Gastrocnemius medialis (tissue), 4 donors: ENCODE measurements at regions not wholly inside any gene's neighbourhood (a gene's known extent, or its start where the extent isn't known, plus 50 kb on each side); places are given as distances from the start of the nearest gene placed in this dataset.

Experiments used
- ATAC-seq, 2 donors: fragments of 150-250 bp; one replicate each; pipeline ENCODE4 v1.9.1; 2016
- DNase-seq, 2 donors: peaks; one replicate each; pipeline ENCODE4 v3.0.0-alpha.2; 2019
- H3K27ac ChIP-seq, 4 donors: fragments of 200-600 bp; sonication (generic); 1 replicate in 1 of 4; 2 replicates in 3 of 4; pipeline ENCODE4 v1.5.1; 2016 to 2018; ENCODE audit warnings: mild to moderate bottlenecking in 2 of 4, moderate library complexity in 1 of 4
- H3K27me3 ChIP-seq, 3 donors: fragments of 200-600 bp; sonication (generic) in 2 of 3; 1 replicate in 1 of 3; 2 replicates in 2 of 3; pipeline versions ENCODE4 v1.5.1 to v1.6.0; 2016 to 2019; ENCODE audit warnings: mild to moderate bottlenecking in 1 of 3, moderate library complexity in 1 of 3
- H3K36me3 ChIP-seq, 2 donors: fragments of 200-600 bp; sonication (generic) in 1 of 2; one replicate each; pipeline ENCODE4 v1.5.1; 2017 to 2018
- H3K4me1 ChIP-seq, 2 donors: fragments of 200-600 bp; sonication (generic) in 1 of 2; one replicate each; pipeline ENCODE4 v1.5.1; 2016 to 2017; ENCODE audit warnings: mild to moderate bottlenecking in 2 of 2
- H3K4me3 ChIP-seq, 4 donors: fragments of 200-600 bp; sonication (generic) in 3 of 4; 1 replicate in 1 of 4; 2 replicates in 3 of 4; pipeline ENCODE4 v1.5.1; 2016 to 2019; ENCODE audit warnings: mild to moderate bottlenecking in 2 of 4
- H3K9me3 ChIP-seq, 3 donors: fragments of 200-600 bp; sonication (generic) in 2 of 3; 1 replicate in 1 of 3; 2 replicates in 2 of 3; pipeline ENCODE4 v1.5.1; 2016 to 2019
- POLR2A ChIP-seq, 2 donors: fragments of 450-650 bp; IDR thresholded peaks; one replicate each; pipeline ENCODE4 v1.6.1; 2017; ENCODE audit warnings: antibody characterized with exemption in 2 of 2, mild to moderate bottlenecking in 2 of 2, moderate library complexity in 2 of 2
- in situ Hi-C, 4 donors: fragments of 200-750 bp; cut with MboI; loops; one replicate each; pipeline versions ENCODE4 v1.15.0 to v1.8.0; 2017; ENCODE audit warnings: low sequenced_read_pairs in 4 of 4
- intact Hi-C: fragments of 100-400 bp; cut with DNase I; formaldehyde crosslinking; loops from one replicate; pipeline ENCODE4 v1.15.1; 2023; ENCODE audit warnings: low total_unique reads
- TF ChIP-seq, protein P1 (sequence below), 5 experiments: fragments of 450-650 bp in 3 of 5; fragments of 200-600 bp in 2 of 5; sonication (generic) in 2 of 5; IDR thresholded peaks in 4 of 5; conservative IDR thresholded peaks in 1 of 5; 1 replicate in 4 of 5; 2 replicates in 1 of 5; pipeline ENCODE4 v1.5.1; 2016 to 2019; ENCODE audit warnings: antibody characterized with exemption in 5 of 5, mild to moderate bottlenecking in 3 of 5, moderate library complexity in 3 of 5

- H3K27me3 ChIP-seq = no peaks in the 10 kb centered on the region
- DNase-seq (no peak), ATAC-seq (no peak)
- intact Hi-C loops = no loop called here
- no peaks in the 10 kb centered on the region for H3K4me1 ChIP-seq
- no peaks in the 10 kb centered on the region for H3K9me3 ChIP-seq
- no peak overlapping the region for H3K27ac ChIP-seq
- no peak overlapping the region for H3K4me3 ChIP-seq
- TF ChIP-seq, protein P1, sequence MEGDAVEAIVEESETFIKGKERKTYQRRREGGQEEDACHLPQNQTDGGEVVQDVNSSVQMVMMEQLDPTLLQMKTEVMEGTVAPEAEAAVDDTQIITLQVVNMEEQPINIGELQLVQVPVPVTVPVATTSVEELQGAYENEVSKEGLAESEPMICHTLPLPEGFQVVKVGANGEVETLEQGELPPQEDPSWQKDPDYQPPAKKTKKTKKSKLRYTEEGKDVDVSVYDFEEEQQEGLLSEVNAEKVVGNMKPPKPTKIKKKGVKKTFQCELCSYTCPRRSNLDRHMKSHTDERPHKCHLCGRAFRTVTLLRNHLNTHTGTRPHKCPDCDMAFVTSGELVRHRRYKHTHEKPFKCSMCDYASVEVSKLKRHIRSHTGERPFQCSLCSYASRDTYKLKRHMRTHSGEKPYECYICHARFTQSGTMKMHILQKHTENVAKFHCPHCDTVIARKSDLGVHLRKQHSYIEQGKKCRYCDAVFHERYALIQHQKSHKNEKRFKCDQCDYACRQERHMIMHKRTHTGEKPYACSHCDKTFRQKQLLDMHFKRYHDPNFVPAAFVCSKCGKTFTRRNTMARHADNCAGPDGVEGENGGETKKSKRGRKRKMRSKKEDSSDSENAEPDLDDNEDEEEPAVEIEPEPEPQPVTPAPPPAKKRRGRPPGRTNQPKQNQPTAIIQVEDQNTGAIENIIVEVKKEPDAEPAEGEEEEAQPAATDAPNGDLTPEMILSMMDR (IDR thresholded peaks at IDR 0.05 in 4 of 5, conservative IDR thresholded peaks at IDR 0.05 in 1 of 5) = no peak
- TF ChIP-seq POLR2A (IDR thresholded peaks at IDR 0.05) = no peak
- H3K36me3 ChIP-seq = no peaks in the 10 kb centered on the region
- in situ Hi-C loops = no loop called here
Measured at GRCh38 chr18:10374636-10375293, 79.7 kb upstream of the APCDD1 start.

DNA sequence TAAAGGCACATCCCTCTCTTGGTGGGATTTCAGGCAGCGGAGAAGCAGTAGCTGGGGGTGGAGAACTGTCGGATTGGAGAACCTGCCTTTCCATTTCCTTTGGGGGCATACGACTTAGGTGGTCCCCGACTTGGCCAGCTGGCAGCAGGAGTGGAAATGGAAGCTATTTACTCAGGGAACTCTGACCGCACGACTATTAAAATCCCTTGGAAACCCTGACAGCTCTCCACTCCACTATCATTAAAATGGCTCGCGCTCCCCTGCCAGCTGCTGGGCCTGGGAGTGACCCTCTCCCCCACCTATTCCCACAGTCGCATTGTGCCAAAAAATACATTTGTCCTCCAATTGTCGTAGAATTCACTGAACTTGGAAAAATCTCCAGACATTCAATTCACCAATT, 77.7 kb upstream of the APCDD1 start:
- Histone ChIP-seq H3K4me1 (no peaks in the 10 kb centered on the region), H3K27ac (no peak overlapping the region), H3K4me3 (no peak overlapping the region), H3K36me3 (no peaks in the 10 kb centered on the region), H3K9me3 (no peaks in the 10 kb centered on the region), H3K27me3 (no peaks in the 10 kb centered on the region)
- in situ Hi-C loops (no loop called here), intact Hi-C loops (no loop called here)
- ATAC-seq (no peak), DNase-seq (no peak)
- TF ChIP-seq, protein P1 (IDR thresholded peaks at IDR 0.05 in 4 of 5, conservative IDR thresholded peaks at IDR 0.05 in 1 of 5) = no peak
- no peak for TF ChIP-seq POLR2A (IDR thresholded peaks at IDR 0.05)

- in situ Hi-C loops = no loop called here
- no peak overlapping the region for H3K4me3 ChIP-seq
- no peak overlapping the region for H3K27ac ChIP-seq
- no peaks in the 10 kb centered on the region for H3K36me3 ChIP-seq
- H3K27me3 ChIP-seq = no peaks in the 10 kb centered on the region
- ATAC-seq (no peak), DNase-seq (no peak)
- no peaks in the 10 kb centered on the region for H3K9me3 ChIP-seq
- intact Hi-C loops = no loop called here
- TF ChIP-seq, protein P1 (IDR thresholded peaks at IDR 0.05 in 4 of 5, conservative IDR thresholded peaks at IDR 0.05 in 1 of 5) = no peak
- no peak for TF ChIP-seq POLR2A (IDR thresholded peaks at IDR 0.05)
- H3K4me1 ChIP-seq = no peaks in the 10 kb centered on the region
Measured at GRCh38 chr18:10377956-10378355, 76.5 kb upstream of the APCDD1 start.

DNA sequence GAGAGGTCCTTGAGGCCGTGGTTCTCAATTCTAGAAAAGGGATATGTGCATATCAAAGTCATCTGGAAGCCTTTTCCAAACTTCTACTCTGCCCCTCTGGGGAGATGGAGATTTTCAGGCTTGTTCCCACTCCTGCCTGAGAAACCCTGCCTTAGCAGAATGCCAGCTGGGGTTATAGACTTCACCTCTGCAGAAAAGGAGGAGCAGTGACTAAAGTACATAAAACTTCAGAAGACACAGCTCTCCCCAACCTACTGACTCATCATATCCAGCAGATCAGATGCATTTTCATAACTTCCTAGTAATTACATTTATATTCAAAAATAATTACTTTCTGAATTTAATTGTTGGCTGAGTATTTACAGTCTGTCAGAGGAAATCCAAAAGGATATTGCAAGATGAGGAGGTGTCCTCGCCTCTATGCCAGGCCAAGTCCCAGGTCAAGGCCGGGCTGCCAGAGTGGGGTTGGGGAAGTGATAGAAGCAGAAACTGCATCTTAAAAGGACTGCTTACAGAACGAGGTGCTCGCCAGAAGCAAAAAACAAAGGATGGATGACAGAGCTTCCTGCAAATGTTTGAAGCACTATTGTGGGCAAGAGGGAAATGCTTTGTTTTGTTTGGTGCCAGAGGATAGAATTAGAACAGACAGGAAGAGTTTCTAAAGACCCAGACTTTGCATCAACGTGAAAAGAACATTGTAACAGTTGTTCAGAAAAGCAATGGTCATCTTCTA, 75.6 kb upstream of the APCDD1 start:
- ATAC-seq = no peak
- Histone ChIP-seq H3K27ac (no peak overlapping the region), H3K9me3 (no peaks in the 10 kb centered on the region), H3K27me3 (peaks cover 0 to 2% (median 0%) of the 10 kb centered on the region in 3 donors), H3K4me3 (no peak overlapping the region), H3K4me1 (no peaks in the 10 kb centered on the region), H3K36me3 (no peaks in the 10 kb centered on the region)
- in situ Hi-C loops (no loop called here), intact Hi-C loops (no loop called here)
- TF ChIP-seq, protein P1 (IDR thresholded peaks at IDR 0.05 in 4 of 5, conservative IDR thresholded peaks at IDR 0.05 in 1 of 5) = no peak
- no peak for TF ChIP-seq POLR2A (IDR thresholded peaks at IDR 0.05)
- DNase-seq = no peak
